ENCODE measurements at regions not wholly inside any gene's neighbourhood (a gene's known extent, or its start where the extent isn't known, plus 50 kb on each side); places are given as distances from the start of the nearest gene placed in this dataset.

DNA sequence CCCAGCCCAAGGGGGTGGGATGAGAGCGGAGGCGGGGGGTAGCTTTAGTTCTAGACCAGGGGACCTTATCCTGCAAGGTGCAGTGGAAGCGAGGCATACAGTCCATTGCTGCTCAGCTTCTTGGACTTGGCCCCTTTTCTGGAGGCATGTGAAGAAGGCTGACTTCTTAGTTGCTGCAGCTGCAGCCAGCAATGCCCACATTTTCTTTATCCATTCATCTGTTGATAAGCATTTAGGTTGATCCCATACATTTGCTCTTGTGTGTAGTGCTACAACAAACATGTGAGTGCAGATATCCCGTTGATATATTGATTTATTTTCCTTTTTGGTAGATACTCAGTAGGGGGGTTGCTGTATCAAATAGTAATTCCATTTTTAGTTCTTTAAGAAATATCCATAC lies 461.2 kb upstream of the IMPG1 start:
- TF ChIP-seq, protein P1, sequence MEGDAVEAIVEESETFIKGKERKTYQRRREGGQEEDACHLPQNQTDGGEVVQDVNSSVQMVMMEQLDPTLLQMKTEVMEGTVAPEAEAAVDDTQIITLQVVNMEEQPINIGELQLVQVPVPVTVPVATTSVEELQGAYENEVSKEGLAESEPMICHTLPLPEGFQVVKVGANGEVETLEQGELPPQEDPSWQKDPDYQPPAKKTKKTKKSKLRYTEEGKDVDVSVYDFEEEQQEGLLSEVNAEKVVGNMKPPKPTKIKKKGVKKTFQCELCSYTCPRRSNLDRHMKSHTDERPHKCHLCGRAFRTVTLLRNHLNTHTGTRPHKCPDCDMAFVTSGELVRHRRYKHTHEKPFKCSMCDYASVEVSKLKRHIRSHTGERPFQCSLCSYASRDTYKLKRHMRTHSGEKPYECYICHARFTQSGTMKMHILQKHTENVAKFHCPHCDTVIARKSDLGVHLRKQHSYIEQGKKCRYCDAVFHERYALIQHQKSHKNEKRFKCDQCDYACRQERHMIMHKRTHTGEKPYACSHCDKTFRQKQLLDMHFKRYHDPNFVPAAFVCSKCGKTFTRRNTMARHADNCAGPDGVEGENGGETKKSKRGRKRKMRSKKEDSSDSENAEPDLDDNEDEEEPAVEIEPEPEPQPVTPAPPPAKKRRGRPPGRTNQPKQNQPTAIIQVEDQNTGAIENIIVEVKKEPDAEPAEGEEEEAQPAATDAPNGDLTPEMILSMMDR (IDR thresholded peaks at IDR 0.05; ENCODE audit: insufficient read depth, low read depth, low read length, missing control alignments) = no peak

DNA sequence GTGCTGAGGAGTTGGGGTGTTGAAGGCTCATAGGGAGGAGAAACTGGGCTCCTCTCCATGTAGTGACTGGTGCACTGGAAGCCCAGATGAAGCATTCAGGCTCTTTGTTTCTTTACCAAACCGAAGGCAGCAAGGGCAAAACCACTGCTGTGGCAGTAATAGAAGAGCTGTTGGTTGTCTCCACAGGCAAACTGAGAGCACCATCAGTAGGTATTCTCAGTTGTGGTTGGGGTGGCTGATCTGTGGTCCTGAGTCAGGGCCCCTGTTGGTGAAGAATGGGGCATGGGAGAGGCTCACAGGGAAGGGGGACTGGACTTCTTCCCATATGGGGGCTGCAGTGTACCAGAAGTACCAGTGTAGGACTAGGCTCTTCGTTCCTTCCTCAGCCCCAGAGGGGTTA lies 460.2 kb upstream of the IMPG1 start:
- no peak for DNase-seq (ENCODE audit: low read depth)
- no peak overlapping the region for H3K4me3 ChIP-seq (ENCODE audit: low read depth, low read length)
- TF ChIP-seq, protein P1 (IDR thresholded peaks at IDR 0.05; ENCODE audit: insufficient read depth, low read depth, low read length, missing control alignments) = no peak

More for the DNA sequence above, 461.2 kb upstream of the IMPG1 start:
- H3K4me3 ChIP-seq (ENCODE audit: low read depth, low read length) = no peak overlapping the region
- DNase-seq (ENCODE audit: low read depth) = no peak

DNA sequence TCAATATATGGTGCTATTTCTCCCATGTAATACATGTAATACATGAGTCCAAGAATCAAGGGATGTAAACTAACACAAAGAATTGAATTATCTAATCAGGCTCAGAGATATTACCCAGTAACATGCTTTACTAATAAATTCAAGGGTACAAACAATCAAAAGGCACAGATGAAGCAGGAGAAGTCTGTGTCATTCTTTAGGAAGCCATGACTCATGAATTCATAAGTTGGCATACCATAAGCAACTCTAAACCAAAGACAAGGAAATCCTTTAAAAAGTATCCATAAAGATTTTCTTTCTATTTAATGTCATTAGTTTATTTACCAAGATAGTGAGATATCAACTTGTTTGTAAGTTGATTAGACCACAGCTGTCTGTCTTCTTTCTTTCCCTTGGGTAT lies 446.0 kb upstream of the IMPG1 start:
- H3K4me3 ChIP-seq (ENCODE audit: low read depth, low read length) = no peak overlapping the region
- no peak for DNase-seq (ENCODE audit: low read depth)
- TF ChIP-seq, protein P1 (IDR thresholded peaks at IDR 0.05; ENCODE audit: insufficient read depth, low read depth, low read length, missing control alignments) = no peak

DNA sequence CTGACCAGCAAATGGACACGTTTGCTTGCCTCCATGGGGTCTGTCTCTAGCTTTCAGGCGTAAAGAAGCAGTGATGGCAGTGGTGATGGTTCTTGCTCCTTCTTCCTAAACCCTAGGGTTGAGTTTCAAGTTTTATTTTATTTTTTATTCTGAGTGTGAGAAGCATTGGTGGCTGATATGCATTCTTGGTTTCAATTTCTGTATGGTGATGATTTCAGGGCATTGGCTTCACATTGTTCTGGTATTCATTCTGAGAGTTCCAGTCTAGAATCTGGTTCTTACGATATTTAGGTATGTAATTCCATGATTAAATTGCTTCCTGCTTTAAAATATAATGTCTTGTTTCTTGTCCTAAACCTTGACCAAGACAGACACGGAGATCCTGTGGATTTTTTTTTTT lies 444.5 kb upstream of the IMPG1 start:
- DNase-seq (ENCODE audit: low read depth) = no peak
- H3K4me3 ChIP-seq (ENCODE audit: low read depth, low read length) = no peak overlapping the region
- TF ChIP-seq, protein P1 (IDR thresholded peaks at IDR 0.05; ENCODE audit: insufficient read depth, low read depth, low read length, missing control alignments) = no peak

DNA sequence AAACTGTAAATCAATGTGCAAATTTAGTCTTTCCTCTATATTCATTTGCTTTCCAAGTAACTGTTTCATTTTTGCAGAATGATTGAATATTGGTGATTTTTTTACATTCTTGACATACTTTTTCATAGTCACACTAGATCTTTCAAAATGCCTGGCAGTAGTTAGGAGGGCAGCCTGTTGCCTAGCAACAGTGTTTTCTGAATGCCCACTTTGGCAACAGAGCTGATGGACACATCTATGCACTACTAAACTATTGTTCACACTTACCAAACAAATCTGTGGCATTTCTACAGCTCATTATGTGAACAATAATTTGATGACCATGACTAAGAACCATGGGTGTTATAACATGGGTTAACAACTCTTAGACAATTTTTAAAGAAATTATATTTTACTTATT lies 438.0 kb upstream of the IMPG1 start:
- DNase-seq (ENCODE audit: low read depth) = no peak
- no peak overlapping the region for H3K4me3 ChIP-seq (ENCODE audit: low read depth, low read length)
- TF ChIP-seq, protein P1 (IDR thresholded peaks at IDR 0.05; ENCODE audit: insufficient read depth, low read depth, low read length, missing control alignments) = no peak

DNA sequence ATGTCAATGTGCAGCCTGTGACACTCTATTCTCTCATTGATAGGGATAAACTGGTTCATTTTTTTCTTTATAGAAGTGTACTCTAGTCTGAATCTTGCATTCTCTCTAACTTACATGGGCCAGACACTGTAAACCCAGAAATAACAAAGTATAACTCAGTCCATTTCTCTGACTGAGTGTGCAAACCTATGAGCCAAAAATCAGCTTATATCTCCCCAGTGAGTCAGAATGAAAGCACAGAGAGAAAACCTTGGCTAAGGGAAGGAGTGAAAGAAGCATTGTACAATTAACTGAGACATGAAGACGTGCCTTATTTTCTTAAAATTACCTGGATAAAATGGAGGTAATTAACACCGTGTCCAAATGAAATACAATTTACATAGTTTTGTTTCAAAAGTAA lies 436.9 kb upstream of the IMPG1 start:
- no peak overlapping the region for H3K4me3 ChIP-seq (ENCODE audit: low read depth, low read length)
- DNase-seq (ENCODE audit: low read depth) = no peak
- TF ChIP-seq, protein P1 (IDR thresholded peaks at IDR 0.05; ENCODE audit: insufficient read depth, low read depth, low read length, missing control alignments) = no peak

DNA sequence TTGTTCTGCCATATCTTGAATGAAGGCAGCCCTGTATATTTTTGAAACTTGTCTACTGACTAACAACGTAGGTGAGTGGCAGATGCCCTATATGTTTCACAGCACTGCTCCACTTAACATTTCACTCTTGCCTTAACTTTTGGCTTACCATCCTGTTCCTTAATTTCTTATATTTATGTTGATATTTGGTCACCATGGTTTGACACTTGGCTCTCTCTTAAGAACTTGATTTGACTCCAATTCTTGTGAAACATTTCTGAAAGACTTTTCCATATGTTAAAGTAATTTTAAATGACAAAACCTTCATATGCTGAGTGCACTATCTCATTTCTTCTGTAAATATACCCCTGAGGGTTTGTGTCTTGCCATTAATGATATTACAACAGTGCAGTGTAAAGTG lies 434.3 kb upstream of the IMPG1 start:
- H3K4me3 ChIP-seq (ENCODE audit: low read depth, low read length) = no peak overlapping the region
- TF ChIP-seq, protein P1 (IDR thresholded peaks at IDR 0.05; ENCODE audit: insufficient read depth, low read depth, low read length, missing control alignments) = no peak

More for the DNA sequence above, 434.3 kb upstream of the IMPG1 start:
- no peak for DNase-seq (ENCODE audit: low read depth)
